K562 (cell line): ENCODE measurements at regions not wholly inside any gene's neighbourhood (a gene's known extent, or its start where the extent isn't known, plus 50 kb on each side); places are given as distances from the start of the nearest gene placed in this dataset.

Experiments used
- CHD4 ChIP-seq: fragments of 200-600 bp; sonication (generic); IDR thresholded peaks from 3 replicates; pipeline ENCODE4 v1.6.1; 2012; ENCODE audit warnings: low read depth, mild to moderate bottlenecking, mixed read lengths, low read length, inconsistent platforms; ENCODE audit not compliant: insufficient read depth, insufficient replicate concordance, poor library complexity, severe bottlenecking
- CREB1 ChIP-seq, 2 experiments: sonication (generic) in 1 of 2; formaldehyde crosslinking in 1 of 2; IDR thresholded peaks; 2 replicates each; pipeline versions ENCODE4 v1.6.1 to v1.8.0; 2012 to 2022; ENCODE audit warnings: inconsistent platforms in 1 of 2, mild to moderate bottlenecking in 1 of 2, missing genetic modification reagents in 1 of 2, moderate library complexity in 1 of 2
- CREBBP ChIP-seq: IDR thresholded peaks from one replicate; pipeline ENCODE4 v1.6.1; 2012; ENCODE audit warnings: low read depth, mild to moderate bottlenecking, control low read depth, inconsistent platforms, low read length
- CXXC5 ChIP-seq: fragments of 250-450 bp; sonication (Bioruptor Pico); IDR thresholded peaks from 2 replicates; pipeline ENCODE4 v1.8.0; 2022; ENCODE audit warnings: inconsistent platforms, mild to moderate bottlenecking, moderate library complexity
- E4F1 ChIP-seq: fragments of 250-450 bp; sonication (Bioruptor Pico); IDR thresholded peaks from 2 replicates; pipeline ENCODE4 v1.5.0; 2021; ENCODE audit warnings: mild to moderate bottlenecking, borderline replicate concordance
- FOXJ3 ChIP-seq: sonication (generic); formaldehyde crosslinking; IDR thresholded peaks from 2 replicates; pipeline ENCODE4 v1.4.0; 2020; ENCODE audit warnings: mild to moderate bottlenecking, missing genetic modification reagents
- FOXM1 ChIP-seq, 2 experiments: fragments of 450-650 bp in 1 of 2; sonication (generic) in 1 of 2; formaldehyde crosslinking in 1 of 2; IDR thresholded peaks; 2 replicates each; pipeline versions ENCODE4 v1.6.1 to v1.9.0; 2017 to 2022; ENCODE audit warnings: low read depth in 2 of 2, mild to moderate bottlenecking in 2 of 2, missing genetic modification reagents in 1 of 2, moderate library complexity in 1 of 2
- FUS ChIP-seq: fragments of 200-400 bp; formaldehyde crosslinking; optimal IDR thresholded peaks from 2 replicates; pipeline ENCODE3; 2017; ENCODE audit warnings: low read depth, low read length
- GTF2B ChIP-seq: IDR thresholded peaks from 2 replicates; pipeline ENCODE4 v1.6.1; 2011; ENCODE audit not compliant: insufficient read length; ENCODE audit errors: extremely low read depth
- MAFF ChIP-seq: IDR thresholded peaks from 2 replicates; pipeline ENCODE4 v1.6.1; 2012; ENCODE audit warnings: low read length, improper control_type of control experiment
- NFE2L1 ChIP-seq: fragments of 450-650 bp; IDR thresholded peaks from 2 replicates; pipeline ENCODE4 v1.6.1; 2016; ENCODE audit warnings: missing genetic modification characterization, low read depth, mild to moderate bottlenecking, missing compliant biosample characterization, moderate library complexity, borderline replicate concordance
- NR1H2 ChIP-seq: sonication (generic); formaldehyde crosslinking; IDR thresholded peaks from 2 replicates; pipeline ENCODE4 v1.4.0; 2020; ENCODE audit warnings: mild to moderate bottlenecking, missing genetic modification reagents
- PRMT5 ChIP-seq: sonication (generic); formaldehyde crosslinking; IDR thresholded peaks from 2 replicates; pipeline ENCODE4 v1.5.0; 2020; ENCODE audit warnings: missing genetic modification reagents
- RERE ChIP-seq: sonication (generic); formaldehyde crosslinking; IDR thresholded peaks from 2 replicates; pipeline ENCODE4 v1.8.0; 2023; ENCODE audit warnings: missing genetic modification reagents, mild to moderate bottlenecking, borderline replicate concordance
- ZBTB8A ChIP-seq: fragments of 450-650 bp; IDR thresholded peaks from 2 replicates; pipeline ENCODE4 v1.6.1; 2018; ENCODE audit warnings: mild to moderate bottlenecking, moderate library complexity; ENCODE audit not compliant: partially characterized antibody
- ZNF449 ChIP-seq: fragments of 250-450 bp; sonication (Bioruptor Pico); IDR thresholded peaks from 2 replicates; pipeline ENCODE4 v1.8.0; 2022; ENCODE audit warnings: moderate library complexity, mild to moderate bottlenecking, inconsistent platforms
- ZNF551 ChIP-seq: fragments of 250-450 bp; sonication (Bioruptor Pico); IDR thresholded peaks from 2 replicates; pipeline ENCODE4 v1.5.0; 2021; ENCODE audit warnings: mild to moderate bottlenecking, moderate library complexity
- ZNF644 ChIP-seq: fragments of 200-800 bp; sonication (Bioruptor generic); IDR thresholded peaks from 2 replicates; pipeline ENCODE4 v1.6.1; 2016; ENCODE audit warnings: low read depth, missing genetic modification characterization, missing compliant biosample characterization

GRCh38 chr1:221962385-221962784 lies 220.5 kb upstream of the DUSP10 start (continued):
- TF ChIP-seq E4F1 (CRISPR knock-in tag), result peak; percentile 60; the same call in 1 of the 2 replicates
- no peak for TF ChIP-seq FOXM1 (IDR thresholded peaks at IDR 0.05; ENCODE audit: low read depth)
- TF ChIP-seq FOXM1 (CRISPR knock-in tag; IDR thresholded peaks at IDR 0.05; ENCODE audit: low read depth), result no peak
- no peak for TF ChIP-seq PRMT5 (CRISPR knock-in tag)
- peak; percentile 80 for TF ChIP-seq ZNF551 (CRISPR knock-in tag)
- no peak for TF ChIP-seq CREB1 (IDR thresholded peaks at IDR 0.05)
- no peak for TF ChIP-seq CREB1 (CRISPR knock-in tag; IDR thresholded peaks at IDR 0.05)
- no peak for TF ChIP-seq CHD4
- peak; percentile 97 for TF ChIP-seq ZNF449 (CRISPR knock-in tag)
- TF ChIP-seq NFE2L1 (tag), result peak; percentile 64
- peak; percentile 95 for TF ChIP-seq CXXC5 (CRISPR knock-in tag)
- peak; percentile 98 for TF ChIP-seq ZNF644
- TF ChIP-seq GTF2B, result no peak
- no peak for TF ChIP-seq RERE
- no peak for TF ChIP-seq FOXJ3 (CRISPR knock-in tag)
- TF ChIP-seq ZBTB8A, result no peak
- TF ChIP-seq FUS, result no peak
- no peak for TF ChIP-seq CREBBP
- no peak for TF ChIP-seq NR1H2
- no peak for TF ChIP-seq MAFF
